Astrocyte (in vitro differentiated cells and primary cell): ENCODE measurements at regions not wholly inside any gene's neighbourhood (a gene's known extent, or its start where the extent isn't known, plus 50 kb on each side); places are given as distances from the start of the nearest gene placed in this dataset.

Experiments used
- DNase-seq: peaks from one replicate; pipeline ENCODE4 v3.0.0-alpha.2; 2010; ENCODE audit warnings: low read depth
- FAIRE-seq: peaks from 2 replicates; lab custom pipeline; 2011; peaks lifted over from hg19 to GRCh38; lab: Jason Lieb, UNC
- H2AFZ ChIP-seq: 2 replicates; pipeline ENCODE4 v1.6.0; 2012; ENCODE audit warnings: low read depth, low read length, inconsistent platforms
- H3K27ac ChIP-seq: 2 replicates; pipeline ENCODE4 v1.5.1; 2011; ENCODE audit warnings: low read depth, low read length, inconsistent platforms
- H3K27me3 ChIP-seq: 2 replicates; pipeline ENCODE4 v1.6.0; 2011; ENCODE audit warnings: low read length, inconsistent platforms; ENCODE audit not compliant: insufficient read depth
- H3K36me3 ChIP-seq: 2 replicates; pipeline ENCODE4 v1.5.1; 2011; ENCODE audit warnings: low read length, inconsistent platforms; ENCODE audit not compliant: insufficient read depth
- H3K4me1 ChIP-seq: 2 replicates; pipeline ENCODE4 v1.5.1; 2011; ENCODE audit warnings: low read length, inconsistent platforms; ENCODE audit not compliant: insufficient read depth
- H3K4me2 ChIP-seq: 2 replicates; pipeline ENCODE4 v1.6.0; 2012; ENCODE audit warnings: low read length, inconsistent platforms
- H3K4me3 ChIP-seq: 2 replicates; pipeline ENCODE4 v1.5.1; 2011; ENCODE audit warnings: low read depth, mild to moderate bottlenecking, low read length, inconsistent platforms; ENCODE audit not compliant: insufficient read depth
- H3K79me2 ChIP-seq: 2 replicates; pipeline ENCODE4 v1.6.0; 2012; ENCODE audit warnings: mild to moderate bottlenecking, low read length, inconsistent platforms; ENCODE audit not compliant: insufficient read depth
- H3K9ac ChIP-seq: 2 replicates; pipeline ENCODE4 v1.6.0; 2012; ENCODE audit warnings: mild to moderate bottlenecking, low read length, inconsistent platforms
- H3K9me3 ChIP-seq: 2 replicates; pipeline ENCODE4 v1.5.1; 2012; ENCODE audit warnings: low read depth, mild to moderate bottlenecking, low read length, inconsistent platforms; ENCODE audit not compliant: insufficient read depth
- H4K20me1 ChIP-seq: 2 replicates; pipeline ENCODE4 v1.6.0; 2012; ENCODE audit warnings: low read length, inconsistent platforms; ENCODE audit not compliant: insufficient read depth
- H3K27ac Mint-ChIP-seq: one replicate; pipeline ENCODE4 v1.8.0; 2021; ENCODE audit warnings: mild to moderate bottlenecking, mixed read lengths; ENCODE audit not compliant: unreplicated experiment
- H3K27me3 Mint-ChIP-seq: one replicate; pipeline ENCODE4 v1.8.0; 2021; ENCODE audit warnings: low read depth, mixed read lengths; ENCODE audit not compliant: unreplicated experiment
- H3K36me3 Mint-ChIP-seq: one replicate; pipeline ENCODE4 v1.8.0; 2021; ENCODE audit warnings: low read depth, mixed read lengths; ENCODE audit not compliant: unreplicated experiment
- H3K4me1 Mint-ChIP-seq: one replicate; pipeline ENCODE4 v1.8.0; 2021; ENCODE audit warnings: low read depth, mixed read lengths; ENCODE audit not compliant: unreplicated experiment
- H3K4me3 Mint-ChIP-seq: one replicate; pipeline ENCODE4 v1.8.0; 2021; ENCODE audit warnings: mild to moderate bottlenecking, moderate library complexity, mixed read lengths; ENCODE audit not compliant: unreplicated experiment
- H3K9me3 Mint-ChIP-seq: one replicate; pipeline ENCODE4 v1.8.0; 2021; ENCODE audit warnings: mild to moderate bottlenecking, mixed read lengths; ENCODE audit not compliant: unreplicated experiment
- CTCF ChIP-seq: IDR thresholded peaks from 2 replicates; pipeline ENCODE4 v1.5.1; 2011; ENCODE audit warnings: low read depth, mild to moderate bottlenecking, inconsistent platforms, low read length, moderate library complexity; ENCODE audit not compliant: insufficient read depth
- EZH2 ChIP-seq: IDR thresholded peaks from 2 replicates; pipeline ENCODE4 v1.6.1; 2012; ENCODE audit warnings: mild to moderate bottlenecking, low read length, inconsistent platforms; ENCODE audit not compliant: insufficient read depth

DNA sequence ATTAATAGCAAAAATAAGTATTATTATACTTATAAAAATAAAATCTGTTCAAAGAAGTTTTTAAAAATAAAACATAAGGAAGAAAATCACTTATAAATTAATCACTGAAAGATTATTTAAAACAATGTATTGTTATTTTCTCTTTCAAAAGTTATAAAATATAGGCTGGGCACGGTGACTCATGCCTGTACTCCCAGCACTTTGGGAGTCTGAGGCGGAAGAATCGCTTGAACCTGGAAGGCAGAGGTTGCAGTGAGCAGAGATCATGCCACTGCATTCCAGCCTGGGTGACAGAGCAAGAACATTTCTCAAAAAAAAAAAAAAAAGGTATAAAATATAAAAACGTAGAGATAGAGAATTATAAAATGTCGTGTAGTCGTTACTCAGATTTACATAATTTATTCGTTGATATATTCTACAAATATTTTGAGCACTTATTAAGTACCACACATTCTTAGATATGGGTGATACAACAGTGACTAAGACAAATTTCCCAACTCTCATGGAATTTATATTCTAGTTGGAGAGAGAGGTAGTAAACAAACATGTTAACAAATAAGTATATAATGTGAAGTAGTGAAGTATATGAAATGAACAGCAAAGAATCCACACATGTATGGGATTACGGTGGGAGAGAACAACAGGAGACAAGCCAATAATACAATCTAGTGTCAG, 1030.0 kb downstream of the SORCS1 start:
- FAIRE-seq, result no peak
- no peak overlapping the region for H3K9ac ChIP-seq
- H3K4me1 Mint-ChIP-seq, result no peaks in the 10 kb centered on the region

DNA sequence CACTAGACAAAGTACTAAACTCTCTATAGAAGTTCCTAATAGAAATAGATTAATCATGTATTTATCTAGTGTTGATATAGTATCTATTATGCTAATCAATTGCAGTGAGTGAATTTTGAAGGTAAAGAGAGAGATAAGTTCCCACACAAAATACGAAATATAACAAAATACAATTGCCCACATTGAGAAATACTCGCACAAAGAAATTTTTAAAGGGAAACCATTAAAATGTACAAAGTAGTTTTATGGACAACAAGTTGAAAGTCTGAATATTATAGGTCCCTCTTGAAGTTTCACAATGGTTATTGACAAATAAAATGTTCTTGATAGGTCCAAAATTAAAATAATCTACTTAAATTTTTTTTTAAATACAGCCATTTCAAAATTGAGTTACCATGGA, 1031.1 kb downstream of the SORCS1 start:
- Mint-ChIP-seq H3K27ac (no peak overlapping the region), H3K9me3 (no peaks in the 10 kb centered on the region), H3K4me1 (no peaks in the 10 kb centered on the region), H3K4me3 (no peak overlapping the region), H3K36me3 (no peaks in the 10 kb centered on the region), H3K27me3 (no peaks in the 10 kb centered on the region)
- FAIRE-seq, result no peak
- Histone ChIP-seq H3K4me3 (no peak overlapping the region), H3K4me1 (no peaks in the 10 kb centered on the region), H2AFZ (no peak overlapping the region), H3K27me3 (no peaks in the 10 kb centered on the region), H4K20me1 (no peaks in the 10 kb centered on the region), H3K27ac (no peak overlapping the region), H3K79me2 (no peaks in the 10 kb centered on the region), H3K36me3 (no peaks in the 10 kb centered on the region), H3K4me2 (no peak overlapping the region), H3K9ac (no peak overlapping the region), H3K9me3 (no peaks in the 10 kb centered on the region)
- TF ChIP-seq EZH2 (no peak), CTCF (no peak)
- DNase-seq, result no peak

More for the DNA sequence above, 1030.0 kb downstream of the SORCS1 start:
- H3K27me3 Mint-ChIP-seq, result peaks cover 3% of the 10 kb centered on the region
- H4K20me1 ChIP-seq, result no peaks in the 10 kb centered on the region
- no peak overlapping the region for H3K4me3 ChIP-seq
- no peak overlapping the region for H3K27ac ChIP-seq
- no peaks in the 10 kb centered on the region for H3K27me3 ChIP-seq
- TF ChIP-seq EZH2 (no peak), CTCF (no peak)
- H2AFZ ChIP-seq, result no peak overlapping the region
- H3K36me3 Mint-ChIP-seq, result no peaks in the 10 kb centered on the region
- no peaks in the 10 kb centered on the region for H3K79me2 ChIP-seq
- H3K4me2 ChIP-seq, result no peak overlapping the region
- H3K36me3 ChIP-seq, result no peaks in the 10 kb centered on the region
- no peaks in the 10 kb centered on the region for H3K9me3 Mint-ChIP-seq
- no peak overlapping the region for H3K27ac Mint-ChIP-seq
- DNase-seq, result no peak
- H3K4me1 ChIP-seq, result no peaks in the 10 kb centered on the region
- H3K9me3 ChIP-seq, result no peaks in the 10 kb centered on the region
- H3K4me3 Mint-ChIP-seq, result no peak overlapping the region

- Histone ChIP-seq H3K9me3 (no peaks in the 10 kb centered on the region), H3K9ac (no peak overlapping the region), H3K4me1 (no peaks in the 10 kb centered on the region), H4K20me1 (no peaks in the 10 kb centered on the region), H2AFZ (no peak overlapping the region), H3K27ac (no peak overlapping the region), H3K4me2 (no peak overlapping the region), H3K36me3 (no peaks in the 10 kb centered on the region), H3K4me3 (no peak overlapping the region), H3K27me3 (no peaks in the 10 kb centered on the region), H3K79me2 (no peaks in the 10 kb centered on the region)
- Mint-ChIP-seq H3K36me3 (no peaks in the 10 kb centered on the region), H3K27ac (no peak overlapping the region), H3K27me3 (no peaks in the 10 kb centered on the region), H3K9me3 (no peaks in the 10 kb centered on the region), H3K4me3 (no peak overlapping the region), H3K4me1 (no peaks in the 10 kb centered on the region)
- FAIRE-seq (no peak), DNase-seq (no peak)
- TF ChIP-seq EZH2, result no peak
Measured at GRCh38 chr10:106132956-106133355, 1031.5 kb downstream of the SORCS1 start.
